ENCODE measurements at regions not wholly inside any gene's neighbourhood (a gene's known extent, or its start where the extent isn't known, plus 50 kb on each side); places are given as distances from the start of the nearest gene placed in this dataset.

DNA sequence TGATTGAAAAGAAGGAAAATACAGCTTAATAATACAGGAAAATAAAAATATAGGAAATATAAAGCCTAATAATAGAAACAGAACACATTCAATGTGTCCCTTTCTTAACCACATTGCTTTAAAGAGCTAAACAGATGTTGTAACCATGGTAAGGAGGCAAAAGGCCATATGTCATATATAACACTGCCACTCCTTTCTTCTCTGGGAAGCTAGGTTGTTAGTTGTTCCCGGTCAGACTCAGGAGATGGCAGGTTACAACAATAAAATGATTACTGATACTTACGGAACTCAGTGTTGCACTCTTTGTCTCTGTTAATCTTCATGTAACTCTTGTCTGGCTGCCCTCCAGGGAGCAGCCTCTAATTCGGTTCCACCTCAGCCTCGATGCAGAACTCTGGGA lies 134.7 kb upstream of the PGR start:
- H3K9me2 ChIP-seq (ENCODE audit: insufficient read depth): no peaks in the 10 kb centered on the region
- Mint-ChIP-seq H3K4me3 (no peak overlapping the region), H3K4me1 (no peaks in the 10 kb centered on the region), H3K27ac (no peak overlapping the region), H3K27me3 (ENCODE audit: insufficient read depth, low read depth, poor library complexity) (no peaks in the 10 kb centered on the region), H3K9me3 (no peaks in the 10 kb centered on the region), H3K36me3 (ENCODE audit: low read depth) (no peaks in the 10 kb centered on the region)
- no peaks in the 10 kb centered on the region for H3K36me3 ChIP-seq (ENCODE audit: insufficient read depth)
- H2AFZ ChIP-seq: no peak overlapping the region
- no peak overlapping the region for H3K4me3 ChIP-seq
- no peaks in the 10 kb centered on the region for H3K4me1 ChIP-seq (ENCODE audit: insufficient read depth)
- no peaks in the 10 kb centered on the region for H4K20me1 ChIP-seq (replicated peaks; ENCODE audit: insufficient read depth)
- no peaks in the 10 kb centered on the region for H3K79me2 ChIP-seq (replicated peaks; ENCODE audit: insufficient read depth)
- DNase-seq (ENCODE audit: low spot score): no peak
- no peaks in the 10 kb centered on the region for H3K27me3 ChIP-seq (ENCODE audit: insufficient read depth)
- H3F3A ChIP-seq (replicated peaks; ENCODE audit: low read depth): no peaks in the 10 kb centered on the region
- TF ChIP-seq, protein P1, sequence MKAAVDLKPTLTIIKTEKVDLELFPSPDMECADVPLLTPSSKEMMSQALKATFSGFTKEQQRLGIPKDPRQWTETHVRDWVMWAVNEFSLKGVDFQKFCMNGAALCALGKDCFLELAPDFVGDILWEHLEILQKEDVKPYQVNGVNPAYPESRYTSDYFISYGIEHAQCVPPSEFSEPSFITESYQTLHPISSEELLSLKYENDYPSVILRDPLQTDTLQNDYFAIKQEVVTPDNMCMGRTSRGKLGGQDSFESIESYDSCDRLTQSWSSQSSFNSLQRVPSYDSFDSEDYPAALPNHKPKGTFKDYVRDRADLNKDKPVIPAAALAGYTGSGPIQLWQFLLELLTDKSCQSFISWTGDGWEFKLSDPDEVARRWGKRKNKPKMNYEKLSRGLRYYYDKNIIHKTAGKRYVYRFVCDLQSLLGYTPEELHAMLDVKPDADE (IDR thresholded peaks at IDR 0.05): no peak
- TF ChIP-seq POLR2AphosphoS5 (IDR thresholded peaks at IDR 0.05; ENCODE audit: low read depth) (no peak), ZNF331 (CRISPR knock-in tag; IDR thresholded peaks at IDR 0.05; ENCODE audit: low read depth) (no peak), ZNF462 (CRISPR knock-in tag; IDR thresholded peaks at IDR 0.05) (no peak), EZH2phosphoT487 (IDR thresholded peaks at IDR 0.05; ENCODE audit: unreplicated experiment) (no peak), CTCF (conservative IDR thresholded peaks at IDR 0.05; ENCODE audit: low read depth in 2 of 2) (no peak), CREB1 (CRISPR knock-in tag; IDR thresholded peaks at IDR 0.05; ENCODE audit: low read depth) (no peak), JUNB (IDR thresholded peaks at IDR 0.05; ENCODE audit: unreplicated experiment) (no peak), STAT1 (IDR thresholded peaks at IDR 0.05; ENCODE audit: unreplicated experiment) (no peak)
- no peak overlapping the region for H3K4me2 ChIP-seq
- H3K27ac ChIP-seq (ENCODE audit: low read depth): no peak overlapping the region
- ATAC-seq: no peak

Measured in GM23338 (cell line).